Colonic mucosa (tissue), 4 donors: ENCODE measurements at regions not wholly inside any gene's neighbourhood (a gene's known extent, or its start where the extent isn't known, plus 50 kb on each side); places are given as distances from the start of the nearest gene placed in this dataset.

Source experiments
- DNase-seq: peaks from one replicate; pipeline ENCODE4 v3.0.0-alpha.2; 2020
- H3K27ac ChIP-seq: fragments of 200-600 bp; one replicate; pipeline ENCODE4 v1.8.0; 2021
- H3K27me3 ChIP-seq: fragments of 200-600 bp; one replicate; pipeline ENCODE4 v1.8.0; 2021
- H3K36me3 ChIP-seq: fragments of 200-600 bp; one replicate; pipeline ENCODE4 v1.8.0; 2021
- H3K4me1 ChIP-seq: fragments of 200-600 bp; one replicate; pipeline ENCODE4 v1.8.0; 2021; ENCODE audit warnings: mild to moderate bottlenecking
- H3K4me3 ChIP-seq: fragments of 200-600 bp; one replicate; pipeline ENCODE4 v1.8.0; 2021
- H3K9ac ChIP-seq, 2 donors: one replicate each; pipeline ENCODE4 v1.7.0; 2013; ENCODE audit warnings: control low read depth in 2 of 2, low read depth in 2 of 2, low read length in 2 of 2
- H3K9me3 ChIP-seq: fragments of 200-600 bp; one replicate; pipeline ENCODE4 v1.8.0; 2021
- CTCF ChIP-seq: fragments of 200-600 bp; IDR thresholded peaks from one replicate; pipeline ENCODE4 v1.8.0; 2022; ENCODE audit warnings: antibody characterized with exemption, mild to moderate bottlenecking
- intact Hi-C: fragments of 100-400 bp; cut with DNase I; formaldehyde crosslinking; loops from one replicate; pipeline ENCODE4 v1.14.1; 2022
- donor health status: healthy.
- donor health status: DM: no; HTN: no; CAD: no.
- donor health status: DM: no; HTN: no; CAD: no.

GRCh38 chr6:98547151-98547550 is 287.2 kb upstream of the POU3F2 start:
- Histone ChIP-seq H3K36me3 (no peaks in the 10 kb centered on the region), H3K9ac (no peak overlapping the region), H3K4me3 (no peak overlapping the region), H3K27me3 (no peaks in the 10 kb centered on the region), H3K27ac (no peak overlapping the region), H3K4me1 (no peaks in the 10 kb centered on the region), H3K9me3 (no peaks in the 10 kb centered on the region)
- no peak for DNase-seq
- no peak for TF ChIP-seq CTCF
- intact Hi-C loops = no loop called here

GRCh38 chr6:98547634-98548033 is 286.7 kb upstream of the POU3F2 start:
- DNase-seq = no peak
- intact Hi-C loops = no loop called here
- Histone ChIP-seq H3K27me3 (no peaks in the 10 kb centered on the region), H3K4me3 (no peak overlapping the region), H3K36me3 (no peaks in the 10 kb centered on the region), H3K27ac (no peak overlapping the region), H3K9me3 (no peaks in the 10 kb centered on the region), H3K9ac (no peak overlapping the region), H3K4me1 (no peaks in the 10 kb centered on the region)
- TF ChIP-seq CTCF = no peak

- Histone ChIP-seq H3K9ac (no peak overlapping the region), H3K27ac (no peak overlapping the region), H3K36me3 (no peaks in the 10 kb centered on the region), H3K4me1 (no peaks in the 10 kb centered on the region), H3K27me3 (no peaks in the 10 kb centered on the region), H3K4me3 (no peak overlapping the region), H3K9me3 (no peaks in the 10 kb centered on the region)
- intact Hi-C loops = no loop called here
- TF ChIP-seq CTCF = no peak
- no peak for DNase-seq
Measured at GRCh38 chr6:98548301-98548700, 286.1 kb upstream of the POU3F2 start.

GRCh38 chr6:98560418-98560817 is 274.0 kb upstream of the POU3F2 start:
- intact Hi-C loops = no loop called here

GRCh38 chr6:98560841-98561240 is 273.5 kb upstream of the POU3F2 start:
- Histone ChIP-seq H3K4me1 (no peaks in the 10 kb centered on the region), H3K9ac (no peak overlapping the region), H3K36me3 (no peaks in the 10 kb centered on the region), H3K27me3 (no peaks in the 10 kb centered on the region), H3K4me3 (no peak overlapping the region), H3K27ac (no peak overlapping the region), H3K9me3 (no peaks in the 10 kb centered on the region)
- no peak for TF ChIP-seq CTCF
- intact Hi-C loops = no loop called here
- DNase-seq = no peak

More at GRCh38 chr6:98560418-98560817, 274.0 kb upstream of the POU3F2 start:
- Histone ChIP-seq H3K9ac (no peak overlapping the region), H3K27me3 (no peaks in the 10 kb centered on the region), H3K4me1 (no peaks in the 10 kb centered on the region), H3K27ac (no peak overlapping the region), H3K4me3 (no peak overlapping the region), H3K36me3 (no peaks in the 10 kb centered on the region), H3K9me3 (no peaks in the 10 kb centered on the region)
- DNase-seq = no peak
- no peak for TF ChIP-seq CTCF

- no peak overlapping the region for H3K9ac ChIP-seq
- no peaks in the 10 kb centered on the region for H3K4me1 ChIP-seq
- H3K27me3 ChIP-seq = no peaks in the 10 kb centered on the region
- TF ChIP-seq CTCF = no peak
- intact Hi-C loops = no loop called here
- H3K9me3 ChIP-seq = no peaks in the 10 kb centered on the region
- no peak for DNase-seq
- H3K27ac ChIP-seq = no peak overlapping the region
- H3K4me3 ChIP-seq = no peak overlapping the region
- H3K36me3 ChIP-seq = no peaks in the 10 kb centered on the region
Measured at GRCh38 chr6:98566126-98566525, 268.2 kb upstream of the POU3F2 start.
